ENCODE measurements at regions not wholly inside any gene's neighbourhood (a gene's known extent, or its start where the extent isn't known, plus 50 kb on each side); places are given as distances from the start of the nearest gene placed in this dataset.

- CTCF ChIA-PET = no interaction called here
- TF ChIP-seq ZNF384 (IDR thresholded peaks at IDR 0.05) = no peak
- TF ChIP-seq CTBP1 (IDR thresholded peaks at IDR 0.05; ENCODE audit: borderline replicate concordance) = no peak
- no peak for TF ChIP-seq SP1 (IDR thresholded peaks at IDR 0.05)
- no peak for TF ChIP-seq PKNOX1 (IDR thresholded peaks at IDR 0.05)
- TF ChIP-seq BHLHE40 (IDR thresholded peaks at IDR 0.05; ENCODE audit: borderline replicate concordance) = no peak
- no peak for TF ChIP-seq ELF4 (IDR thresholded peaks at IDR 0.05)
- TF ChIP-seq FOXA1 (IDR thresholded peaks at IDR 0.05) = no peak
- no peak for TF ChIP-seq SUZ12 (IDR thresholded peaks at IDR 0.05)
- TF ChIP-seq LEF1 (IDR thresholded peaks at IDR 0.05; ENCODE audit: borderline replicate concordance) = no peak
- TF ChIP-seq NFRKB (IDR thresholded peaks at IDR 0.05) = no peak
- TF ChIP-seq TARDBP (IDR thresholded peaks at IDR 0.05) = no peak
- no peak for TF ChIP-seq HDGF (IDR thresholded peaks at IDR 0.05; ENCODE audit: borderline replicate concordance)
- no peak for DNase-seq (ENCODE audit: extremely low spot score)
- POLR2A ChIA-PET = no interaction called here
These were observed 1607.4 kb downstream of the C4orf33 start for GRCh38 chr4:130703211-130703935.

GRCh38 chr4:130705023-130705422, 1609.1 kb downstream of the C4orf33 start:
- no peak for TF ChIP-seq L3MBTL2 (conservative IDR thresholded peaks at IDR 0.05)
- ChIA-PET POLR2A (no interaction called here), CTCF (no interaction called here)
- no peak for DNase-seq (ENCODE audit: extremely low spot score)

GRCh38 chr4:130712038-130712437, 1616.1 kb downstream of the C4orf33 start:
- POLR2A ChIA-PET = no interaction called here
- DNase-seq (ENCODE audit: extremely low spot score) = no peak
- TF ChIP-seq SP1 (IDR thresholded peaks at IDR 0.05) (no peak), ZNF384 (IDR thresholded peaks at IDR 0.05) (no peak), FOXM1 (IDR thresholded peaks at IDR 0.05; ENCODE audit: borderline replicate concordance) (no peak), ARNT (IDR thresholded peaks at IDR 0.05) (no peak)
- CTCF ChIA-PET = no interaction called here

- POLR2A ChIA-PET = no interaction called here
- no peak for DNase-seq (ENCODE audit: extremely low spot score)
- CTCF ChIA-PET = no interaction called here
- TF ChIP-seq ARNT (IDR thresholded peaks at IDR 0.05) = no peak
- TF ChIP-seq L3MBTL2 (conservative IDR thresholded peaks at IDR 0.05) = no peak
- no peak for TF ChIP-seq SUZ12 (IDR thresholded peaks at IDR 0.05)
- no peak for TF ChIP-seq HDGF (IDR thresholded peaks at IDR 0.05; ENCODE audit: borderline replicate concordance)
- TF ChIP-seq NFRKB (IDR thresholded peaks at IDR 0.05) = no peak
- no peak for TF ChIP-seq ZNF384 (IDR thresholded peaks at IDR 0.05)
- TF ChIP-seq FOXK2 (IDR thresholded peaks at IDR 0.05) = no peak
- TF ChIP-seq ELF4 (IDR thresholded peaks at IDR 0.05) = no peak
- TF ChIP-seq SP1 (IDR thresholded peaks at IDR 0.05) = no peak
- no peak for TF ChIP-seq FOXM1 (IDR thresholded peaks at IDR 0.05; ENCODE audit: borderline replicate concordance)
- TF ChIP-seq FOXA1 (IDR thresholded peaks at IDR 0.05) = no peak
These were observed 1618.1 kb downstream of the C4orf33 start for GRCh38 chr4:130714006-130714405.

- CTCF ChIA-PET = no interaction called here
- no peak for DNase-seq (ENCODE audit: extremely low spot score)
- no peak for TF ChIP-seq HDGF (IDR thresholded peaks at IDR 0.05; ENCODE audit: borderline replicate concordance)
- TF ChIP-seq ZNF384 (IDR thresholded peaks at IDR 0.05) = no peak
- no peak for TF ChIP-seq LEF1 (IDR thresholded peaks at IDR 0.05; ENCODE audit: borderline replicate concordance)
- TF ChIP-seq FOXA1 (IDR thresholded peaks at IDR 0.05) = no peak
- TF ChIP-seq SP1 (IDR thresholded peaks at IDR 0.05) = no peak
- TF ChIP-seq FOXK2 (IDR thresholded peaks at IDR 0.05) = no peak
- no peak for TF ChIP-seq BHLHE40 (IDR thresholded peaks at IDR 0.05; ENCODE audit: borderline replicate concordance)
- no peak for TF ChIP-seq L3MBTL2 (conservative IDR thresholded peaks at IDR 0.05)
- no peak for TF ChIP-seq PKNOX1 (IDR thresholded peaks at IDR 0.05)
- TF ChIP-seq CTBP1 (IDR thresholded peaks at IDR 0.05; ENCODE audit: borderline replicate concordance) = no peak
- no peak for TF ChIP-seq SUZ12 (IDR thresholded peaks at IDR 0.05)
- no peak for TF ChIP-seq NFRKB (IDR thresholded peaks at IDR 0.05)
- POLR2A ChIA-PET = no interaction called here
These were observed 1626.4 kb downstream of the C4orf33 start for GRCh38 chr4:130722361-130722760.

- ChIA-PET POLR2A (no interaction called here), CTCF (no interaction called here)
- no peak for DNase-seq (ENCODE audit: extremely low spot score)
- TF ChIP-seq FOXK2 (IDR thresholded peaks at IDR 0.05) (no peak), NFRKB (IDR thresholded peaks at IDR 0.05) (no peak), ZNF384 (IDR thresholded peaks at IDR 0.05) (no peak), PKNOX1 (IDR thresholded peaks at IDR 0.05) (no peak), ARNT (IDR thresholded peaks at IDR 0.05) (no peak), FOXA1 (IDR thresholded peaks at IDR 0.05) (no peak), SP1 (IDR thresholded peaks at IDR 0.05) (no peak)
These were observed 1640.7 kb downstream of the C4orf33 start for GRCh38 chr4:130736436-130737185.

- TF ChIP-seq PKNOX1 (IDR thresholded peaks at IDR 0.05) = no peak
- TF ChIP-seq ELF4 (IDR thresholded peaks at IDR 0.05) = no peak
- TF ChIP-seq NFRKB (IDR thresholded peaks at IDR 0.05) = no peak
- TF ChIP-seq TARDBP (IDR thresholded peaks at IDR 0.05) = no peak
- no peak for TF ChIP-seq CTBP1 (IDR thresholded peaks at IDR 0.05; ENCODE audit: borderline replicate concordance)
- no peak for TF ChIP-seq LEF1 (IDR thresholded peaks at IDR 0.05; ENCODE audit: borderline replicate concordance)
- no peak for TF ChIP-seq BHLHE40 (IDR thresholded peaks at IDR 0.05; ENCODE audit: borderline replicate concordance)
- no peak for TF ChIP-seq ZNF384 (IDR thresholded peaks at IDR 0.05)
- no peak for TF ChIP-seq HDGF (IDR thresholded peaks at IDR 0.05; ENCODE audit: borderline replicate concordance)
- TF ChIP-seq SUZ12 (IDR thresholded peaks at IDR 0.05) = no peak
- TF ChIP-seq FOXK2 (IDR thresholded peaks at IDR 0.05) = no peak
- no peak for TF ChIP-seq L3MBTL2 (conservative IDR thresholded peaks at IDR 0.05)
- no peak for TF ChIP-seq FOXA1 (IDR thresholded peaks at IDR 0.05)
- no peak for TF ChIP-seq SP1 (IDR thresholded peaks at IDR 0.05)
- no peak for TF ChIP-seq ARNT (IDR thresholded peaks at IDR 0.05)
- no peak for TF ChIP-seq FOXM1 (IDR thresholded peaks at IDR 0.05; ENCODE audit: borderline replicate concordance)
- POLR2A ChIA-PET = no interaction called here
- no peak for DNase-seq (ENCODE audit: extremely low spot score)
- CTCF ChIA-PET = no interaction called here
These were observed 1642.3 kb downstream of the C4orf33 start for GRCh38 chr4:130738233-130738632.

Measured in HEK293T (cell line).